SK-N-SH (cell line): ENCODE measurements at regions not wholly inside any gene's neighbourhood (a gene's known extent, or its start where the extent isn't known, plus 50 kb on each side); places are given as distances from the start of the nearest gene placed in this dataset.

Source experiments
- CTCF ChIA-PET: fragments of 300-600, 350-600 bp; formaldehyde crosslinking; extraction: SDS; loops from one replicate; lab custom pipeline; 2021; lab: Yijun Ruan, JAX
- POLR2A ChIA-PET: fragments of 350-600 bp; sonication (Branson Sonifier 250); formaldehyde crosslinking; extraction: SDS; loops from one replicate; lab custom pipeline; 2020; ENCODE audit warnings: antibody characterized with exemption, inconsistent platforms; lab: Yijun Ruan, JAX
- DNase-seq: peaks from one replicate; pipeline ENCODE4 v3.0.0; 2012
- H2AFZ ChIP-seq: fragments of 200-600 bp; sonication (generic); 2 replicates; pipeline ENCODE4 v1.8.1; 2016; ENCODE audit warnings: antibody characterized with exemption, mild to moderate bottlenecking, low read depth
- H3F3A ChIP-seq: fragments of 200-600 bp; sonication (generic); replicated peaks from 2 replicates; pipeline ENCODE3; 2016; ENCODE audit warnings: antibody characterized with exemption, mild to moderate bottlenecking; ENCODE audit not compliant: insufficient read depth
- H3K27ac ChIP-seq, 2 experiments: fragments of 200-500 bp in 1 of 2; fragments of 200-600 bp in 1 of 2; sonication (Bioruptor generic) in 1 of 2; sonication (generic), shearing (Covaris generic) in 1 of 2; 2 replicates each; pipeline versions ENCODE4 v1.5.1 to v1.6.1; 2014 to 2016; ENCODE audit warnings: low read depth in 2 of 2, inconsistent platforms in 1 of 2, low read length in 1 of 2, mild to moderate bottlenecking in 1 of 2, mixed read lengths in 1 of 2
- H3K27me3 ChIP-seq: fragments of 200-600 bp; sonication (generic), shearing (Covaris generic); 2 replicates; pipeline ENCODE4 v1.6.1; 2016; ENCODE audit warnings: mixed run types; ENCODE audit not compliant: insufficient read depth
- H3K36me3 ChIP-seq, 2 experiments: fragments of 200-500 bp in 1 of 2; fragments of 200-600 bp in 1 of 2; sonication (Bioruptor generic) in 1 of 2; sonication (generic) in 1 of 2; replicated peaks in 1 of 2; 2 replicates each; pipeline versions ENCODE3 to v1.5.1; 2014 to 2016; ENCODE audit warnings: low read length in 1 of 2, mild to moderate bottlenecking in 1 of 2; ENCODE audit not compliant: insufficient read depth in 2 of 2, control insufficient read depth in 1 of 2
- H3K4me1 ChIP-seq, 2 experiments: fragments of 200-500 bp in 1 of 2; fragments of 200-600 bp in 1 of 2; sonication (Bioruptor generic) in 1 of 2; sonication (generic), shearing (Covaris generic) in 1 of 2; 2 replicates each; pipeline versions ENCODE4 v1.5.1 to v1.6.1; 2014 to 2016; ENCODE audit warnings: low read depth in 1 of 2, low read length in 1 of 2, mixed run types in 1 of 2; ENCODE audit not compliant: insufficient read depth in 2 of 2, control insufficient read depth in 1 of 2
- H3K4me2 ChIP-seq: fragments of 200-600 bp; sonication (generic), shearing (Covaris generic); 2 replicates; pipeline ENCODE4 v1.6.1; 2017; ENCODE audit warnings: mixed run types
- H3K4me3 ChIP-seq, 2 experiments: fragments of 200-500 bp in 1 of 2; fragments of 200-600 bp in 1 of 2; sonication (Bioruptor generic) in 1 of 2; sonication (generic), shearing (Covaris generic) in 1 of 2; 2 replicates each; pipeline versions ENCODE4 v1.5.1 to v1.8.1; 2014 to 2016; ENCODE audit warnings: low read depth in 2 of 2, inconsistent platforms in 1 of 2, low read length in 1 of 2, mild to moderate bottlenecking in 1 of 2, mixed read lengths in 1 of 2, moderate library complexity in 1 of 2
- H3K79me2 ChIP-seq: fragments of 200-600 bp; sonication (generic); 2 replicates; pipeline ENCODE4 v1.8.1; 2017; ENCODE audit warnings: mild to moderate bottlenecking; ENCODE audit not compliant: insufficient read depth
- H3K9ac ChIP-seq: fragments of 200-600 bp; sonication (generic); 2 replicates; pipeline ENCODE4 v1.6.1; 2017; ENCODE audit warnings: mixed run types
- H3K9me2 ChIP-seq: fragments of 200-600 bp; sonication (generic); 2 replicates; pipeline ENCODE4 v1.6.1; 2017; ENCODE audit warnings: mixed run types
- H3K9me3 ChIP-seq: fragments of 200-600 bp; sonication (generic); 2 replicates; pipeline ENCODE4 v1.6.1; 2017; ENCODE audit warnings: mixed run types, mild to moderate bottlenecking, moderate library complexity
- H4K20me1 ChIP-seq: fragments of 200-600 bp; sonication (generic); 2 replicates; pipeline ENCODE4 v1.6.1; 2017; ENCODE audit warnings: mild to moderate bottlenecking, mixed run types; ENCODE audit not compliant: insufficient read depth
- CTCF ChIP-seq: fragments of 200-600 bp; sonication (generic); IDR thresholded peaks from 2 replicates; pipeline ENCODE4 v1.6.1; 2017; ENCODE audit warnings: antibody characterized with exemption, mild to moderate bottlenecking, moderate library complexity
- FOXJ3 ChIP-seq: sonication (generic); formaldehyde crosslinking; IDR thresholded peaks from 2 replicates; pipeline ENCODE4 v1.5.1; 2020; ENCODE audit warnings: mild to moderate bottlenecking, missing genetic modification reagents
- FOXM1 ChIP-seq: IDR thresholded peaks from 2 replicates; pipeline ENCODE4 v1.4.0; 2012; ENCODE audit warnings: low read depth, mild to moderate bottlenecking
- IRF3 ChIP-seq: fragments of 150-350 bp; IDR thresholded peaks from 2 replicates; pipeline ENCODE4 v1.6.1; 2016; ENCODE audit warnings: mild to moderate bottlenecking, low read depth, low read length
- JUND ChIP-seq: IDR thresholded peaks from 2 replicates; pipeline ENCODE4 v1.4.0; 2012
- MEF2A ChIP-seq: IDR thresholded peaks from 2 replicates; pipeline ENCODE4 v1.4.0; 2012; ENCODE audit warnings: low read depth, borderline replicate concordance
- NRF1 ChIP-seq: IDR thresholded peaks from 2 replicates; pipeline ENCODE4 v1.6.1; 2012; ENCODE audit warnings: low read depth, mild to moderate bottlenecking, low read length
- PBX3 ChIP-seq: IDR thresholded peaks from 2 replicates; pipeline ENCODE4; 2012
- POLR2AphosphoS5 ChIP-seq: IDR thresholded peaks from 2 replicates; pipeline ENCODE4 v1.6.1; 2012; ENCODE audit warnings: low read depth, low read length
- RAD21 ChIP-seq: IDR thresholded peaks from 2 replicates; pipeline ENCODE4 v1.6.1; 2012; ENCODE audit warnings: mild to moderate bottlenecking, low read length
- RCOR1 ChIP-seq: fragments of 150-350 bp; IDR thresholded peaks from 2 replicates; pipeline ENCODE4 v1.6.1; 2017; ENCODE audit warnings: antibody characterized with exemption, low read length
- SMC3 ChIP-seq: IDR thresholded peaks from 2 replicates; pipeline ENCODE4 v1.6.1; 2012; ENCODE audit warnings: low read depth, low read length, improper control_type of control experiment
- TCF12 ChIP-seq: IDR thresholded peaks from 2 replicates; pipeline ENCODE4 v1.4.0; 2012
- USF1 ChIP-seq: IDR thresholded peaks from 2 replicates; pipeline ENCODE4 v1.4.0; 2012; ENCODE audit warnings: low read depth, borderline replicate concordance
- ZBTB33 ChIP-seq: IDR thresholded peaks from 2 replicates; pipeline ENCODE4 v1.4.0; 2012; ENCODE audit warnings: low read depth, borderline replicate concordance
- WGBS: methylation state at CpG from one replicate; pipeline ENCODE4 v1.1.6; 2017; ENCODE audit warnings: low lambda C conversion rate; 5-methylcytosine and 5-hydroxymethylcytosine counted together

GRCh38 chr15:80308002-80308401 is 56.0 kb upstream of the CTXND1 start:
- ChIA-PET CTCF (interaction anchor here (0.8 to 2.2 kb wide), 3 partner anchors 10 to 18 kb away, joined by 3 to 6 read pairs (median 3); no protein-coding TSS in a partner anchor), POLR2A (no interaction called here)
- no peak overlapping the region for H3K4me2 ChIP-seq
- 61% methylated on average over 6 of the region's 11 CpGs for WGBS
- H3K9me2 ChIP-seq, result no peaks in the 10 kb centered on the region
- H3K27ac ChIP-seq, result no peak overlapping the region
- H3K9me3 ChIP-seq, result no peaks in the 10 kb centered on the region
- H3K36me3 ChIP-seq, result no peaks in the 10 kb centered on the region
- no peak overlapping the region for H3K9ac ChIP-seq
- no peaks in the 10 kb centered on the region for H3K79me2 ChIP-seq
- DNase-seq, result no peak
- H2AFZ ChIP-seq, result no peak overlapping the region
- no peak for TF ChIP-seq NRF1
- TF ChIP-seq TCF12, result no peak
- no peak for TF ChIP-seq SMC3
- TF ChIP-seq ZBTB33, result no peak
- no peak for TF ChIP-seq JUND
- TF ChIP-seq POLR2AphosphoS5, result no peak
- TF ChIP-seq FOXM1, result no peak
- no peak for TF ChIP-seq CTCF
- no peak for TF ChIP-seq USF1
- TF ChIP-seq RAD21, result no peak
- TF ChIP-seq RCOR1, result no peak
- no peak for TF ChIP-seq MEF2A
- no peak for TF ChIP-seq IRF3
- no peak for TF ChIP-seq FOXJ3 (CRISPR knock-in tag)
- no peak for TF ChIP-seq PBX3
- no peaks in the 10 kb centered on the region for H3F3A ChIP-seq
- no peaks in the 10 kb centered on the region for H3K4me1 ChIP-seq
- no peaks in the 10 kb centered on the region for H4K20me1 ChIP-seq
- H3K4me3 ChIP-seq, result no peak overlapping the region
- no peaks in the 10 kb centered on the region; the same call in 1 of the 2 replicates for H3K27me3 ChIP-seq
